GM12878 (cell line): ENCODE measurements at regions not wholly inside any gene's neighbourhood (a gene's known extent, or its start where the extent isn't known, plus 50 kb on each side); places are given as distances from the start of the nearest gene placed in this dataset.

Experiments used
- ATAC-seq: fragments of 200-7000 bp; cut with Tn5 transposase; 3 replicates; pipeline ENCODE4 v1.9.1; 2020; ENCODE audit warnings: mild to moderate bottlenecking, moderate library complexity
- BruUV-seq: library from RNA; stranded (reverse); fragments of 400-500 nt; replicated peaks from 2 replicates; lab custom pipeline; 2021; lab: Mats Ljungman, UMichigan
- CTCF ChIA-PET: fragments of 300-600 bp; sonication (Branson Sonifier 250); formaldehyde crosslinking; extraction: SDS; loops from one replicate; lab custom pipeline; 2021; ENCODE audit warnings: inconsistent platforms; lab: Yijun Ruan, JAX
- POLR2A ChIA-PET: fragments of 350-600 bp; formaldehyde crosslinking; extraction: SDS; loops from one replicate; lab custom pipeline; 2021; ENCODE audit warnings: inconsistent platforms; lab: Charles Lee
- RAD21 ChIA-PET: fragments of 300-600 bp; sonication (Branson Sonifier 250); formaldehyde crosslinking; loops from one replicate; lab custom pipeline; 2023; ENCODE audit warnings: antibody characterized with exemption; ENCODE audit not compliant: unreplicated experiment; lab: Charles Lee
- SMC1A ChIA-PET: fragments of 300-600 bp; sonication (Branson Sonifier 250); formaldehyde crosslinking; loops from one replicate; lab custom pipeline; 2023; ENCODE audit not compliant: unreplicated experiment, uncharacterized antibody; lab: Charles Lee
- DNase-seq: peaks from one replicate; pipeline ENCODE4 v3.0.0-alpha.2; 2011; ENCODE audit warnings: low read depth, low spot score
- FAIRE-seq: peaks from 3 replicates; lab custom pipeline; 2011; peaks lifted over from hg19 to GRCh38; lab: Jason Lieb, UNC
- H2AFZ ChIP-seq: 2 replicates; pipeline ENCODE4 v1.6.0; 2011; ENCODE audit warnings: low read depth, low read length, control low read depth; ENCODE audit not compliant: control insufficient read depth
- H3K27ac ChIP-seq: 2 replicates; pipeline ENCODE4 v1.5.1; 2011; ENCODE audit warnings: control low read depth; ENCODE audit not compliant: control insufficient read depth, insufficient read depth
- H3K27me3 ChIP-seq, 2 experiments: replicated peaks in 1 of 2; 2 replicates each; pipeline versions ENCODE4 v1.6.0 to v1.6.1; 2011; ENCODE audit warnings: low read length in 1 of 2; ENCODE audit not compliant: control insufficient read depth in 2 of 2, insufficient read depth in 2 of 2
- H3K36me3 ChIP-seq, 2 experiments: 2 replicates each; pipeline ENCODE4 v1.5.1; 2011; ENCODE audit warnings: low read length in 1 of 2; ENCODE audit not compliant: control insufficient read depth in 2 of 2, insufficient read depth in 2 of 2
- H3K4me1 ChIP-seq: 2 replicates; pipeline ENCODE4 v1.6.1; 2011; ENCODE audit warnings: mild to moderate bottlenecking, low read length, moderate library complexity, mixed read lengths; ENCODE audit not compliant: control insufficient read depth, insufficient read depth
- H3K4me2 ChIP-seq: 2 replicates; pipeline ENCODE4 v1.6.0; 2011; ENCODE audit warnings: control low read depth; ENCODE audit not compliant: control insufficient read depth, insufficient read depth
- H3K4me3 ChIP-seq: fragments of 200-600 bp; sonication (generic); 2 replicates; pipeline ENCODE4 v1.5.1; 2016
- H3K79me2 ChIP-seq: 2 replicates; pipeline ENCODE4 v1.6.0; 2011; ENCODE audit warnings: low read length; ENCODE audit not compliant: control insufficient read depth, insufficient read depth
- H3K9ac ChIP-seq: 2 replicates; pipeline ENCODE4 v1.8.0; 2011; ENCODE audit warnings: low read length, control low read depth, mixed read lengths; ENCODE audit not compliant: control insufficient read depth, insufficient read depth
- H3K9me3 ChIP-seq: replicated peaks from 3 replicates; pipeline ENCODE4 v1.5.1; 2011; ENCODE audit warnings: mild to moderate bottlenecking, low read length; ENCODE audit not compliant: control insufficient read depth, insufficient read depth
- H4K20me1 ChIP-seq: 2 replicates; pipeline ENCODE4 v1.6.0; 2011; ENCODE audit not compliant: control insufficient read depth, insufficient read depth
- MEF2B ChIP-seq: fragments of 450-650 bp; IDR thresholded peaks from 2 replicates; pipeline ENCODE4 v1.6.1; 2018; ENCODE audit warnings: mild to moderate bottlenecking, moderate library complexity; ENCODE audit not compliant: partially characterized antibody, poor library complexity, severe bottlenecking
- MTA2 ChIP-seq: fragments of 450-650 bp; IDR thresholded peaks from 2 replicates; pipeline ENCODE4 v1.6.1; 2016; ENCODE audit warnings: low read depth, mild to moderate bottlenecking, moderate library complexity
- NR2C1 ChIP-seq: fragments of 450-650 bp; IDR thresholded peaks from 2 replicates; pipeline ENCODE4 v1.6.1; 2017; ENCODE audit warnings: antibody characterized with exemption, mild to moderate bottlenecking, moderate library complexity
- RCOR1 ChIP-seq: conservative IDR thresholded peaks from 2 replicates; pipeline ENCODE4 v1.6.1; 2012; ENCODE audit warnings: low read depth, low read length, improper control_type of control experiment
- SIX5 ChIP-seq: IDR thresholded peaks from 2 replicates; pipeline ENCODE4 v1.6.1; 2011; ENCODE audit warnings: mild to moderate bottlenecking, low read depth, low read length, moderate library complexity; ENCODE audit not compliant: severe bottlenecking
- SUPT20H ChIP-seq: IDR thresholded peaks from 2 replicates; pipeline ENCODE4 v1.6.1; 2011; ENCODE audit warnings: low read depth, mild to moderate bottlenecking, low read length, moderate library complexity, borderline replicate concordance; ENCODE audit not compliant: control insufficient read depth
- TAF1 ChIP-seq: IDR thresholded peaks from 2 replicates; pipeline ENCODE4 v1.6.1; 2011; ENCODE audit warnings: mild to moderate bottlenecking, low read depth, low read length, borderline replicate concordance
- ZBTB4 ChIP-seq: fragments of 450-650 bp; formaldehyde crosslinking; IDR thresholded peaks from 2 replicates; pipeline ENCODE4 v1.4.0; 2022; ENCODE audit warnings: mild to moderate bottlenecking, moderate library complexity
- ZNF622 ChIP-seq: fragments of 450-650 bp; IDR thresholded peaks from 2 replicates; pipeline ENCODE4 v1.6.1; 2017; ENCODE audit warnings: mild to moderate bottlenecking, inconsistent platforms
- in situ Hi-C: fragments of 300-500 bp; cut with MboI; formaldehyde crosslinking; loops from 9 replicates; pipeline ENCODE4 v1.14.3; 2018; ENCODE audit warnings: mixed read lengths
- intact Hi-C: fragments of 100-400 bp; cut with micrococcal nuclease; formaldehyde crosslinking; loops from one replicate; pipeline ENCODE4 v1.14.2; 2022; ENCODE audit not compliant: unreplicated experiment

GRCh38 chr1:182297335-182297734 lies 94.3 kb downstream of the GLUL start:
- RAD21 ChIA-PET: no interaction called here
- in situ Hi-C loops: no loop called here
- CTCF ChIA-PET: interaction anchor here (1.2 kb wide), 1 partner anchor 99 kb away, joined by 3 read pairs; no protein-coding TSS in a partner anchor

More at GRCh38 chr1:182297335-182297734, 94.3 kb downstream of the GLUL start:
- Histone ChIP-seq H3K9ac (no peak overlapping the region), H3K36me3 (no peaks in the 10 kb centered on the region), H4K20me1 (no peaks in the 10 kb centered on the region), H3K4me3 (no peak overlapping the region), H3K4me1 (no peaks in the 10 kb centered on the region), H3K4me2 (no peak overlapping the region), H3K79me2 (no peaks in the 10 kb centered on the region), H3K9me3 (no peaks in the 10 kb centered on the region), H3K27me3 (no peaks in the 10 kb centered on the region; a peak in 1 of 4 replicates), H2AFZ (no peak overlapping the region), H3K27ac (no peak overlapping the region)
- no peak for ATAC-seq
- POLR2A ChIA-PET: no interaction called here
- no peak for DNase-seq
- BruUV-seq: no TSS peak
- intact Hi-C loops: no loop called here
- SMC1A ChIA-PET: interaction anchor here (0.6 to 1.0 kb wide), 2 partner anchors 11 to 17 kb away, joined by 3 read pairs; no protein-coding TSS in a partner anchor
- FAIRE-seq: no peak
- TF ChIP-seq ZBTB4 (CRISPR knock-in tag) (no peak), SUPT20H (no peak), SIX5 (no peak), MEF2B (no peak), NR2C1 (no peak), ZNF622 (no peak), RCOR1 (no peak), TAF1 (no peak), MTA2 (no peak)
